ENCODE measurements at regions not wholly inside any gene's neighbourhood (a gene's known extent, or its start where the extent isn't known, plus 50 kb on each side); places are given as distances from the start of the nearest gene placed in this dataset.
A peak's percentile ranks its signal among the peaks of the same experiment; 100 is the strongest.

- Histone ChIP-seq H3K27ac (ENCODE audit: low read depth, low read length) (no peak overlapping the region), H3K36me3 (ENCODE audit: control insufficient read depth, insufficient read depth, low read length) (no peaks in the 10 kb centered on the region), H3K4me1 (ENCODE audit: control insufficient read depth, insufficient read depth, low read length) (no peaks in the 10 kb centered on the region), H3K4me3 (ENCODE audit: low read length) (no peak overlapping the region), H3K9ac (ENCODE audit: low read length) (no peak overlapping the region), H3K27me3 (ENCODE audit: control insufficient read depth, insufficient read depth, low read length) (no peaks in the 10 kb centered on the region)
These were observed 270.6 kb upstream of the TNRC6C start for GRCh38 chr17:77687921-77688320.

GRCh38 chr17:77688369-77688768 lies 270.1 kb upstream of the TNRC6C start:
- H3K27me3 ChIP-seq (ENCODE audit: control insufficient read depth, insufficient read depth, low read length) = no peaks in the 10 kb centered on the region
- H3K4me1 ChIP-seq (ENCODE audit: control insufficient read depth, insufficient read depth, low read length) = no peaks in the 10 kb centered on the region
- H3K4me3 ChIP-seq (ENCODE audit: low read length) = no peak overlapping the region
- no peak overlapping the region for H3K27ac ChIP-seq (ENCODE audit: low read depth, low read length)
- no peaks in the 10 kb centered on the region for H3K36me3 ChIP-seq (ENCODE audit: control insufficient read depth, insufficient read depth, low read length)
- no peak overlapping the region for H3K9ac ChIP-seq (ENCODE audit: low read length)

GRCh38 chr17:77690271-77691161 lies 268.0 kb upstream of the TNRC6C start:
- H3K4me3 ChIP-seq (ENCODE audit: low read length) = no peak overlapping the region

GRCh38 chr17:77691216-77692085 lies 267.1 kb upstream of the TNRC6C start:
- Histone ChIP-seq H3K36me3 (ENCODE audit: control insufficient read depth, insufficient read depth, low read length) (no peaks in the 10 kb centered on the region), H3K4me3 (ENCODE audit: low read length) (no peak overlapping the region), H3K4me1 (ENCODE audit: control insufficient read depth, insufficient read depth, low read length) (peaks cover 1% of the 10 kb centered on the region), H3K9ac (ENCODE audit: low read length) (no peak overlapping the region), H3K27me3 (ENCODE audit: control insufficient read depth, insufficient read depth, low read length) (no peaks in the 10 kb centered on the region), H3K27ac (ENCODE audit: low read depth, low read length) (no peak overlapping the region)

More at GRCh38 chr17:77690271-77691161, 268.0 kb upstream of the TNRC6C start:
- no peaks in the 10 kb centered on the region for H3K4me1 ChIP-seq (ENCODE audit: control insufficient read depth, insufficient read depth, low read length)
- no peak overlapping the region for H3K27ac ChIP-seq (ENCODE audit: low read depth, low read length)
- H3K9ac ChIP-seq (ENCODE audit: low read length) = no peak overlapping the region
- H3K36me3 ChIP-seq (ENCODE audit: control insufficient read depth, insufficient read depth, low read length) = no peaks in the 10 kb centered on the region
- no peaks in the 10 kb centered on the region for H3K27me3 ChIP-seq (ENCODE audit: control insufficient read depth, insufficient read depth, low read length)

GRCh38 chr17:77692571-77693161 lies 265.8 kb upstream of the TNRC6C start:
- peaks cover 8% of the 10 kb centered on the region for H3K4me1 ChIP-seq (ENCODE audit: control insufficient read depth, insufficient read depth, low read length)
- H3K9ac ChIP-seq (ENCODE audit: low read length) = no peak overlapping the region
- H3K4me3 ChIP-seq (ENCODE audit: low read length) = no peak overlapping the region
- no peaks in the 10 kb centered on the region for H3K36me3 ChIP-seq (ENCODE audit: control insufficient read depth, insufficient read depth, low read length)
- H3K27me3 ChIP-seq (ENCODE audit: control insufficient read depth, insufficient read depth, low read length) = peaks cover 2% of the 10 kb centered on the region
- H3K27ac ChIP-seq (ENCODE audit: low read depth, low read length) = no peak overlapping the region

- Histone ChIP-seq H3K27me3 (ENCODE audit: control insufficient read depth, insufficient read depth, low read length) (peaks cover 2% of the 10 kb centered on the region), H3K9ac (ENCODE audit: low read length) (no peak overlapping the region), H3K27ac (ENCODE audit: low read depth, low read length) (no peak overlapping the region), H3K4me3 (ENCODE audit: low read length) (no peak overlapping the region), H3K36me3 (ENCODE audit: control insufficient read depth, insufficient read depth, low read length) (no peaks in the 10 kb centered on the region), H3K4me1 (ENCODE audit: control insufficient read depth, insufficient read depth, low read length) (peaks cover 8% of the 10 kb centered on the region)
These were observed 265.2 kb upstream of the TNRC6C start for GRCh38 chr17:77693301-77693700.

GRCh38 chr17:77693776-77694175 lies 264.7 kb upstream of the TNRC6C start:
- Histone ChIP-seq H3K9ac (ENCODE audit: low read length) (no peak overlapping the region), H3K36me3 (ENCODE audit: control insufficient read depth, insufficient read depth, low read length) (no peaks in the 10 kb centered on the region), H3K27ac (ENCODE audit: low read depth, low read length) (no peak overlapping the region), H3K4me1 (ENCODE audit: control insufficient read depth, insufficient read depth, low read length) (peaks cover 8% of the 10 kb centered on the region), H3K27me3 (ENCODE audit: control insufficient read depth, insufficient read depth, low read length) (peaks cover 2% of the 10 kb centered on the region), H3K4me3 (ENCODE audit: low read length) (no peak overlapping the region)

GRCh38 chr17:77694391-77695363 lies 263.8 kb upstream of the TNRC6C start:
- Histone ChIP-seq H3K9ac (ENCODE audit: low read length) (no peak overlapping the region), H3K27ac (ENCODE audit: low read depth, low read length) (no peak overlapping the region), H3K4me1 (ENCODE audit: control insufficient read depth, insufficient read depth, low read length) (peaks cover 8% of the 10 kb centered on the region), H3K36me3 (ENCODE audit: control insufficient read depth, insufficient read depth, low read length) (no peaks in the 10 kb centered on the region), H3K4me3 (ENCODE audit: low read length) (no peak overlapping the region), H3K27me3 (ENCODE audit: control insufficient read depth, insufficient read depth, low read length) (peaks cover 6% of the 10 kb centered on the region)

GRCh38 chr17:77695386-77695785 lies 263.1 kb upstream of the TNRC6C start:
- peaks cover 6% of the 10 kb centered on the region for H3K27me3 ChIP-seq (ENCODE audit: control insufficient read depth, insufficient read depth, low read length)
- H3K9ac ChIP-seq (ENCODE audit: low read length) = no peak overlapping the region
- H3K4me1 ChIP-seq (ENCODE audit: control insufficient read depth, insufficient read depth, low read length) = peaks cover 8% of the 10 kb centered on the region
- H3K27ac ChIP-seq (ENCODE audit: low read depth, low read length) = no peak overlapping the region
- H3K36me3 ChIP-seq (ENCODE audit: control insufficient read depth, insufficient read depth, low read length) = no peaks in the 10 kb centered on the region
- no peak overlapping the region for H3K4me3 ChIP-seq (ENCODE audit: low read length)

- Histone ChIP-seq H3K27ac (ENCODE audit: low read depth, low read length) (no peak overlapping the region), H3K27me3 (ENCODE audit: control insufficient read depth, insufficient read depth, low read length) (peaks cover 6% of the 10 kb centered on the region), H3K36me3 (ENCODE audit: control insufficient read depth, insufficient read depth, low read length) (no peaks in the 10 kb centered on the region), H3K4me1 (ENCODE audit: control insufficient read depth, insufficient read depth, low read length) (peaks cover 8% of the 10 kb centered on the region), H3K4me3 (ENCODE audit: low read length) (no peak overlapping the region), H3K9ac (ENCODE audit: low read length) (no peak overlapping the region)
These were observed 262.3 kb upstream of the TNRC6C start for GRCh38 chr17:77696151-77696720.

- Histone ChIP-seq H3K4me1 (ENCODE audit: control insufficient read depth, insufficient read depth, low read length) (peaks cover 8% of the 10 kb centered on the region), H3K9ac (ENCODE audit: low read length) (no peak overlapping the region), H3K4me3 (ENCODE audit: low read length) (peak overlapping the region; percentile 15)
These were observed 261.6 kb upstream of the TNRC6C start for GRCh38 chr17:77696721-77697460.

More at GRCh38 chr17:77696721-77697460, 261.6 kb upstream of the TNRC6C start:
- no peaks in the 10 kb centered on the region for H3K36me3 ChIP-seq (ENCODE audit: control insufficient read depth, insufficient read depth, low read length)
- no peak overlapping the region for H3K27ac ChIP-seq (ENCODE audit: low read depth, low read length)
- peaks cover 6% of the 10 kb centered on the region for H3K27me3 ChIP-seq (ENCODE audit: control insufficient read depth, insufficient read depth, low read length)
